HepG2 (cell line): ENCODE measurements at regions not wholly inside any gene's neighbourhood (a gene's known extent, or its start where the extent isn't known, plus 50 kb on each side); places are given as distances from the start of the nearest gene placed in this dataset.

ENCODE experiments used
- ATAC-seq: fragments of 200-7000 bp; cut with Tn5 transposase; 3 replicates; pipeline ENCODE4 v1.9.1; 2020; ENCODE audit warnings: mild to moderate bottlenecking, moderate library complexity
- BruUV-seq: library from RNA; stranded (reverse); fragments of 400-500 nt; replicated peaks from 2 replicates; lab custom pipeline; 2021; lab: Mats Ljungman, UMichigan
- CTCF ChIA-PET: fragments of 300-600 bp; formaldehyde crosslinking; extraction: SDS; loops from one replicate; lab custom pipeline; 2021; ENCODE audit warnings: low total read pairs, inconsistent platforms, low intra/inter-chr PET ratio; lab: Yijun Ruan, JAX
- POLR2A ChIA-PET: fragments of 350-600 bp; sonication (Branson Sonifier 250); formaldehyde crosslinking; loops from one replicate; lab custom pipeline; 2020; ENCODE audit warnings: antibody characterized with exemption, inconsistent platforms; lab: Yijun Ruan, JAX
- DNase-seq: peaks from one replicate; pipeline ENCODE4 v3.0.0-alpha.2; 2015; ENCODE audit warnings: low spot score
- FAIRE-seq: peaks from 3 replicates; lab custom pipeline; 2011; peaks lifted over from hg19 to GRCh38; lab: Jason Lieb, UNC
- H2AFZ ChIP-seq: one replicate; pipeline ENCODE4 v1.6.1; 2011; ENCODE audit warnings: low read length, inconsistent platforms
- H3K27ac ChIP-seq: fragments of 300-600 bp; 3 replicates; pipeline ENCODE4 v1.8.0; 2011; ENCODE audit warnings: mixed run types, mild to moderate bottlenecking, mixed read lengths, low read length, inconsistent platforms; ENCODE audit not compliant: insufficient read depth; ENCODE audit errors: extremely low read length
- H3K27me3 ChIP-seq, 2 experiments: fragments of 200-600 bp in 1 of 2; 2 replicates in 1 of 2; 3 replicates in 1 of 2; pipeline versions ENCODE4 v1.6.0 to v1.8.0; 2011; ENCODE audit warnings: low read length in 2 of 2, mild to moderate bottlenecking in 2 of 2, moderate library complexity in 2 of 2, inconsistent platforms in 1 of 2; ENCODE audit not compliant: insufficient read depth in 2 of 2, control insufficient read depth in 1 of 2
- H3K36me3 ChIP-seq, 2 experiments: fragments of 200-600 bp in 1 of 2; replicated peaks in 1 of 2; 2 replicates in 1 of 2; 3 replicates in 1 of 2; pipeline versions ENCODE4 v1.5.1 to v1.8.0; 2011; ENCODE audit warnings: low read length in 2 of 2, inconsistent platforms in 1 of 2; ENCODE audit not compliant: insufficient read depth in 2 of 2, control insufficient read depth in 1 of 2
- H3K4me1 ChIP-seq: 2 replicates; pipeline ENCODE4 v1.5.1; 2012; ENCODE audit warnings: low read length, inconsistent platforms; ENCODE audit not compliant: insufficient read depth
- H3K4me2 ChIP-seq: 2 replicates; pipeline ENCODE4 v1.6.0; 2011; ENCODE audit warnings: low read depth, low read length, inconsistent platforms
- H3K4me3 ChIP-seq, 3 experiments: fragments of 200-600 bp in 1 of 3; sonication (generic), shearing (Covaris generic) in 1 of 3; replicated peaks in 1 of 3; 2 replicates each; pipeline ENCODE4 v1.5.1; 2011 to 2016; ENCODE audit warnings: low read length in 3 of 3, inconsistent platforms in 2 of 3, low read depth in 2 of 3, mild to moderate bottlenecking in 2 of 3, control low read depth in 1 of 3, mixed read lengths in 1 of 3; ENCODE audit not compliant: insufficient read depth in 1 of 3
- H3K79me2 ChIP-seq: one replicate; pipeline ENCODE4 v1.6.1; 2011; ENCODE audit warnings: low read length, inconsistent platforms; ENCODE audit not compliant: insufficient read depth
- H3K9ac ChIP-seq: 2 replicates; pipeline ENCODE4 v1.6.0; 2011; ENCODE audit warnings: mild to moderate bottlenecking, low read depth, low read length, inconsistent platforms; ENCODE audit not compliant: insufficient read depth
- H3K9me3 ChIP-seq: 2 replicates; pipeline ENCODE4 v1.5.1; 2012; ENCODE audit warnings: mild to moderate bottlenecking, low read length
- H4K20me1 ChIP-seq: 2 replicates; pipeline ENCODE4 v1.6.0; 2011; ENCODE audit warnings: inconsistent platforms, mild to moderate bottlenecking, low read length, moderate library complexity; ENCODE audit not compliant: insufficient read depth
- AKAP8 ChIP-seq: sonication (generic); formaldehyde crosslinking; IDR thresholded peaks from 2 replicates; pipeline ENCODE4 v1.5.1; 2020; ENCODE audit warnings: mild to moderate bottlenecking, missing genetic modification reagents
- ATF7 ChIP-seq, 2 experiments: fragments of 450-650 bp in 1 of 2; sonication (generic) in 1 of 2; formaldehyde crosslinking in 1 of 2; IDR thresholded peaks; 2 replicates each; pipeline versions ENCODE4 v1.4.0 to v1.6.1; 2016 to 2020; ENCODE audit warnings: antibody characterized with exemption in 1 of 2, mild to moderate bottlenecking in 1 of 2, missing genetic modification reagents in 1 of 2
- CHD4 ChIP-seq: fragments of 200-600 bp; sonication (generic); IDR thresholded peaks from 2 replicates; pipeline ENCODE4 v1.7.0; 2017; ENCODE audit warnings: mild to moderate bottlenecking, low read length, borderline replicate concordance
- E2F2 ChIP-seq: sonication (generic); formaldehyde crosslinking; IDR thresholded peaks from 2 replicates; pipeline ENCODE4 v1.4.0; 2020; ENCODE audit warnings: missing genetic modification reagents, borderline replicate concordance
- GABPA ChIP-seq, 2 experiments: IDR thresholded peaks; 2 replicates each; pipeline ENCODE4 v1.6.1; 2011 to 2016; ENCODE audit warnings: low read depth in 2 of 2, low read length in 1 of 2, missing biosample characterization in 1 of 2, missing genetic modification characterization in 1 of 2
- JDP2 ChIP-seq: sonication (generic); formaldehyde crosslinking; IDR thresholded peaks from 2 replicates; pipeline ENCODE4 v1.8.1; 2022; ENCODE audit warnings: missing genetic modification reagents, borderline replicate concordance
- REXO4 ChIP-seq: sonication (generic); formaldehyde crosslinking; IDR thresholded peaks from 2 replicates; pipeline ENCODE4 v1.8.0; 2022; ENCODE audit warnings: missing genetic modification reagents, mild to moderate bottlenecking, borderline replicate concordance
- SALL2 ChIP-seq: sonication (generic); formaldehyde crosslinking; IDR thresholded peaks from 2 replicates; pipeline ENCODE4 v1.8.1; 2023; ENCODE audit warnings: mild to moderate bottlenecking, missing genetic modification reagents, inconsistent platforms
- SCMH1 ChIP-seq: sonication (generic); formaldehyde crosslinking; IDR thresholded peaks from 2 replicates; pipeline ENCODE4 v1.9.0; 2021; ENCODE audit warnings: missing genetic modification reagents, mild to moderate bottlenecking, borderline replicate concordance
- TSC22D2 ChIP-seq: sonication (generic); formaldehyde crosslinking; IDR thresholded peaks from 2 replicates; pipeline ENCODE4 v1.5.1; 2020; ENCODE audit warnings: missing genetic modification reagents, mild to moderate bottlenecking, borderline replicate concordance
- ZBTB21 ChIP-seq: sonication (generic); formaldehyde crosslinking; IDR thresholded peaks from 2 replicates; pipeline ENCODE4 v1.4.0; 2020; ENCODE audit warnings: missing genetic modification reagents
- ZFP37 ChIP-seq: sonication (generic); formaldehyde crosslinking; IDR thresholded peaks from 2 replicates; pipeline ENCODE4 v1.4.0; 2020; ENCODE audit warnings: missing genetic modification reagents, borderline replicate concordance
- ZFP62 ChIP-seq: sonication (generic); formaldehyde crosslinking; IDR thresholded peaks from 2 replicates; pipeline ENCODE4 v1.4.0; 2020; ENCODE audit warnings: missing genetic modification reagents
- ZNF800 ChIP-seq: sonication (generic); formaldehyde crosslinking; IDR thresholded peaks from 2 replicates; pipeline ENCODE4 v1.4.0; 2020; ENCODE audit warnings: missing genetic modification reagents
- WGBS: methylation state at CpG from one replicate; pipeline ENCODE4 v1.1.6; 2017; ENCODE audit warnings: low lambda C conversion rate; 5-methylcytosine and 5-hydroxymethylcytosine counted together
- in situ Hi-C: cut with HindIII; loops from 2 replicates; pipeline ENCODE4 v1.10.0; 2017; ENCODE audit warnings: low pct_unique_long_range_greater_than_20kb; ENCODE audit not compliant: extremely low pct_ligation_motif_present
- intact Hi-C: fragments of 100-400 bp; cut with micrococcal nuclease; formaldehyde crosslinking; loops from one replicate; pipeline ENCODE4 v1.10.0; 2022; ENCODE audit not compliant: unreplicated experiment

GRCh38 chrX:121854614-121854911, 807.2 kb downstream of the GLUD2 start:
- H3K4me2 ChIP-seq, result no peak overlapping the region
- H3K9me3 ChIP-seq, result no peaks in the 10 kb centered on the region
- no peak overlapping the region for H3K9ac ChIP-seq
- WGBS, result 0% methylated on average over 1 of the region's 5 CpGs
- FAIRE-seq, result no peak
- no peaks in the 10 kb centered on the region for H4K20me1 ChIP-seq
- H3K79me2 ChIP-seq, result no peaks in the 10 kb centered on the region
- no peak overlapping the region for H2AFZ ChIP-seq
- no TSS peak for BruUV-seq
- DNase-seq, result no peak
- in situ Hi-C loops (no loop called here), intact Hi-C loops (no loop called here)
- POLR2A ChIA-PET, result no interaction called here
- no peaks in the 10 kb centered on the region for H3K36me3 ChIP-seq
- H3K27me3 ChIP-seq, result no peaks in the 10 kb centered on the region
- no peak overlapping the region for H3K27ac ChIP-seq
- ATAC-seq, result no peak
- TF ChIP-seq REXO4 (CRISPR knock-in tag) (no peak), E2F2 (CRISPR knock-in tag) (no peak), ZBTB21 (CRISPR knock-in tag) (no peak), TSC22D2 (CRISPR knock-in tag) (no peak), GABPA (IDR thresholded peaks at IDR 0.05; ENCODE audit: low read depth, low read length) (no peak), GABPA (CRISPR knock-in tag; IDR thresholded peaks at IDR 0.05; ENCODE audit: low read depth) (no peak), SCMH1 (CRISPR knock-in tag) (no peak), AKAP8 (CRISPR knock-in tag) (no peak), CHD4 (no peak), SALL2 (CRISPR knock-in tag) (no peak), ZFP62 (CRISPR knock-in tag) (no peak), ZFP37 (no peak), ZNF800 (CRISPR knock-in tag) (no peak), JDP2 (CRISPR knock-in tag) (no peak), ATF7 (IDR thresholded peaks at IDR 0.05) (no peak), ATF7 (CRISPR knock-in tag; IDR thresholded peaks at IDR 0.05) (no peak)
- no peaks in the 10 kb centered on the region for H3K4me1 ChIP-seq
- H3K4me3 ChIP-seq, result no peak overlapping the region
- CTCF ChIA-PET, result no interaction called here
